GM12878 (cell line): ENCODE measurements at regions not wholly inside any gene's neighbourhood (a gene's known extent, or its start where the extent isn't known, plus 50 kb on each side); places are given as distances from the start of the nearest gene placed in this dataset.

Experiments
- ATAC-seq: fragments of 200-7000 bp; cut with Tn5 transposase; 3 replicates; pipeline ENCODE4 v1.9.1; 2020; ENCODE audit warnings: mild to moderate bottlenecking, moderate library complexity
- BruUV-seq: library from RNA; stranded (reverse); fragments of 400-500 nt; replicated peaks from 2 replicates; lab custom pipeline; 2021; lab: Mats Ljungman, UMichigan
- CTCF ChIA-PET: fragments of 300-600 bp; sonication (Branson Sonifier 250); formaldehyde crosslinking; extraction: SDS; loops from one replicate; lab custom pipeline; 2021; ENCODE audit warnings: inconsistent platforms; lab: Yijun Ruan, JAX
- POLR2A ChIA-PET: fragments of 350-600 bp; formaldehyde crosslinking; extraction: SDS; loops from one replicate; lab custom pipeline; 2021; ENCODE audit warnings: inconsistent platforms; lab: Charles Lee
- RAD21 ChIA-PET: fragments of 300-600 bp; sonication (Branson Sonifier 250); formaldehyde crosslinking; loops from one replicate; lab custom pipeline; 2023; ENCODE audit warnings: antibody characterized with exemption; ENCODE audit not compliant: unreplicated experiment; lab: Charles Lee
- SMC1A ChIA-PET: fragments of 300-600 bp; sonication (Branson Sonifier 250); formaldehyde crosslinking; loops from one replicate; lab custom pipeline; 2023; ENCODE audit not compliant: unreplicated experiment, uncharacterized antibody; lab: Charles Lee
- DNase-seq: peaks from one replicate; pipeline ENCODE4 v3.0.0-alpha.2; 2011; ENCODE audit warnings: low read depth, low spot score
- FAIRE-seq: peaks from 3 replicates; lab custom pipeline; 2011; peaks lifted over from hg19 to GRCh38; lab: Jason Lieb, UNC
- H2AFZ ChIP-seq: 2 replicates; pipeline ENCODE4 v1.6.0; 2011; ENCODE audit warnings: low read depth, low read length, control low read depth; ENCODE audit not compliant: control insufficient read depth
- H3K27ac ChIP-seq: 2 replicates; pipeline ENCODE4 v1.5.1; 2011; ENCODE audit warnings: control low read depth; ENCODE audit not compliant: control insufficient read depth, insufficient read depth
- H3K27me3 ChIP-seq, 2 experiments: replicated peaks in 1 of 2; 2 replicates each; pipeline versions ENCODE4 v1.6.0 to v1.6.1; 2011; ENCODE audit warnings: low read length in 1 of 2; ENCODE audit not compliant: control insufficient read depth in 2 of 2, insufficient read depth in 2 of 2
- H3K36me3 ChIP-seq, 2 experiments: 2 replicates each; pipeline ENCODE4 v1.5.1; 2011; ENCODE audit warnings: low read length in 1 of 2; ENCODE audit not compliant: control insufficient read depth in 2 of 2, insufficient read depth in 2 of 2
- H3K4me1 ChIP-seq: 2 replicates; pipeline ENCODE4 v1.6.1; 2011; ENCODE audit warnings: mild to moderate bottlenecking, low read length, moderate library complexity, mixed read lengths; ENCODE audit not compliant: control insufficient read depth, insufficient read depth
- H3K4me2 ChIP-seq: 2 replicates; pipeline ENCODE4 v1.6.0; 2011; ENCODE audit warnings: control low read depth; ENCODE audit not compliant: control insufficient read depth, insufficient read depth
- H3K4me3 ChIP-seq: fragments of 200-600 bp; sonication (generic); 2 replicates; pipeline ENCODE4 v1.5.1; 2016
- H3K79me2 ChIP-seq: 2 replicates; pipeline ENCODE4 v1.6.0; 2011; ENCODE audit warnings: low read length; ENCODE audit not compliant: control insufficient read depth, insufficient read depth
- H3K9ac ChIP-seq: 2 replicates; pipeline ENCODE4 v1.8.0; 2011; ENCODE audit warnings: low read length, control low read depth, mixed read lengths; ENCODE audit not compliant: control insufficient read depth, insufficient read depth
- H3K9me3 ChIP-seq: replicated peaks from 3 replicates; pipeline ENCODE4 v1.5.1; 2011; ENCODE audit warnings: mild to moderate bottlenecking, low read length; ENCODE audit not compliant: control insufficient read depth, insufficient read depth
- H4K20me1 ChIP-seq: 2 replicates; pipeline ENCODE4 v1.6.0; 2011; ENCODE audit not compliant: control insufficient read depth, insufficient read depth
- CEBPZ ChIP-seq: fragments of 150-350 bp; IDR thresholded peaks from 2 replicates; pipeline ENCODE4 v1.6.1; 2016; ENCODE audit warnings: low read depth, low read length
- HCFC1 ChIP-seq: fragments of 150-350 bp; IDR thresholded peaks from 2 replicates; pipeline ENCODE4 v1.6.1; 2014; ENCODE audit warnings: low read length
- HDAC2 ChIP-seq: fragments of 200-600 bp; sonication (generic); IDR thresholded peaks from 2 replicates; pipeline ENCODE4 v1.6.1; 2017
- KAT2A ChIP-seq: conservative IDR thresholded peaks from 2 replicates; pipeline ENCODE4 v1.6.1; 2011; ENCODE audit warnings: low read depth, low read length; ENCODE audit not compliant: control insufficient read depth
- MEF2A ChIP-seq: IDR thresholded peaks from 2 replicates; pipeline ENCODE4 v1.6.1; 2011; ENCODE audit warnings: low read depth, mild to moderate bottlenecking, low read length, moderate library complexity; ENCODE audit not compliant: insufficient read depth
- MTA3 ChIP-seq: IDR thresholded peaks from 2 replicates; pipeline ENCODE4 v1.6.1; 2012; ENCODE audit warnings: low read length, inconsistent platforms, borderline replicate concordance
- RAD51 ChIP-seq: fragments of 450-650 bp; IDR thresholded peaks from 2 replicates; pipeline ENCODE4 v1.6.1; 2016; ENCODE audit warnings: moderate library complexity, mild to moderate bottlenecking, inconsistent platforms
- RCOR1 ChIP-seq: conservative IDR thresholded peaks from 2 replicates; pipeline ENCODE4 v1.6.1; 2012; ENCODE audit warnings: low read depth, low read length, improper control_type of control experiment
- RELA ChIP-seq: fragments of 450-650 bp; IDR thresholded peaks from 2 replicates; pipeline ENCODE4 v1.8.0; 2014; ENCODE audit warnings: borderline replicate concordance; ENCODE audit not compliant: partially characterized antibody
- RFX5 ChIP-seq: IDR thresholded peaks from 2 replicates; pipeline ENCODE4 v1.6.1; 2011; ENCODE audit warnings: low read depth, low read length, improper control_type of control experiment
- SUZ12 ChIP-seq: fragments of 200-600 bp; sonication (generic); IDR thresholded peaks from one replicate; pipeline ENCODE4 v1.6.1; 2018; ENCODE audit warnings: antibody characterized with exemption, mild to moderate bottlenecking; ENCODE audit not compliant: unreplicated experiment
- TCF12 ChIP-seq: IDR thresholded peaks from 2 replicates; pipeline ENCODE4 v1.6.1; 2011; ENCODE audit warnings: low read depth, mild to moderate bottlenecking, low read length
- USF2 ChIP-seq: IDR thresholded peaks from 2 replicates; pipeline ENCODE4 v1.6.1; 2011; ENCODE audit warnings: low read depth, low read length, improper control_type of control experiment, borderline replicate concordance
- YBX1 ChIP-seq: fragments of 450-650 bp; IDR thresholded peaks from 2 replicates; pipeline ENCODE4 v1.6.1; 2016; ENCODE audit warnings: antibody characterized with exemption
- ZNF592 ChIP-seq: fragments of 450-650 bp; IDR thresholded peaks from 2 replicates; pipeline ENCODE4 v1.6.1; 2017; ENCODE audit warnings: mild to moderate bottlenecking, moderate library complexity
- ZSCAN29 ChIP-seq: fragments of 450-650 bp; IDR thresholded peaks from 2 replicates; pipeline ENCODE4 v1.6.1; 2017; ENCODE audit warnings: mild to moderate bottlenecking, moderate library complexity
- WGBS: methylation state at CpG from one replicate; pipeline ENCODE4 v1.1.6; 2016; ENCODE audit warnings: low lambda C conversion rate; ENCODE audit not compliant: insufficient replicate concordance, insufficient coverage; ENCODE audit errors: missing lambda C conversion rate; 5-methylcytosine and 5-hydroxymethylcytosine counted together
- in situ Hi-C: fragments of 300-500 bp; cut with MboI; formaldehyde crosslinking; loops from 9 replicates; pipeline ENCODE4 v1.14.3; 2018; ENCODE audit warnings: mixed read lengths
- intact Hi-C: fragments of 100-400 bp; cut with micrococcal nuclease; formaldehyde crosslinking; loops from one replicate; pipeline ENCODE4 v1.14.2; 2022; ENCODE audit not compliant: unreplicated experiment

- TF ChIP-seq ZNF592 (no peak), MEF2A (no peak), HCFC1 (no peak), ZSCAN29 (no peak), RFX5 (no peak)
- TF ChIP-seq, all 136 proteins: peak for 0
Measured at GRCh38 chr4:164579270-164579942, 174.5 kb upstream of the SMIM31 start (continued).

GRCh38 chr4:164591666-164592065 is 162.3 kb upstream of the SMIM31 start:
- H3K4me1 ChIP-seq = no peaks in the 10 kb centered on the region
- ChIA-PET POLR2A (no interaction called here), RAD21 (no interaction called here), SMC1A (interaction anchor here (0.9 kb wide), 1 partner anchor 130 kb away, joined by 3 read pairs; no protein-coding TSS in a partner anchor), CTCF (no interaction called here)
- H3K9ac ChIP-seq = no peak overlapping the region
- no peak overlapping the region for H3K4me2 ChIP-seq
- no peak overlapping the region for H3K27ac ChIP-seq
- no peaks in the 10 kb centered on the region; a peak in 1 of 4 replicates for H3K27me3 ChIP-seq
- H3K9me3 ChIP-seq = no peaks in the 10 kb centered on the region
- H2AFZ ChIP-seq = no peak overlapping the region
- H3K79me2 ChIP-seq = no peaks in the 10 kb centered on the region
- FAIRE-seq (no peak), DNase-seq (no peak), ATAC-seq (no peak)
- H3K36me3 ChIP-seq = no peaks in the 10 kb centered on the region
- intact Hi-C loops (no loop called here), in situ Hi-C loops (no loop called here)
- no TSS peak for BruUV-seq
- no peak overlapping the region for H3K4me3 ChIP-seq
- no peaks in the 10 kb centered on the region for H4K20me1 ChIP-seq
- 32% methylated on average over 6 of the region's 6 CpGs for WGBS
- TF ChIP-seq KAT2A (no peak), USF2 (no peak), SUZ12 (no peak), TCF12 (no peak), YBX1 (no peak), HDAC2 (no peak), MTA3 (no peak), RCOR1 (no peak), CEBPZ (no peak), RAD51 (no peak), RELA (no peak), HCFC1 (no peak)
